GM10266 (cell line): ENCODE measurements at regions not wholly inside any gene's neighbourhood (a gene's known extent, or its start where the extent isn't known, plus 50 kb on each side); places are given as distances from the start of the nearest gene placed in this dataset.

Source experiments
- DNase-seq: peaks from one replicate; pipeline ENCODE4 v3.0.0; 2012; ENCODE audit errors: extremely low spot score
- CTCF ChIP-seq: IDR thresholded peaks from 2 replicates; pipeline ENCODE4 v1.5.1; 2012; ENCODE audit warnings: mild to moderate bottlenecking, low read depth; ENCODE audit not compliant: control insufficient read depth, insufficient read depth; ENCODE audit errors: missing control alignments

- no peak for TF ChIP-seq CTCF
- no peak for DNase-seq
These were observed 51.3 kb upstream of the PTPN3 start for GRCh38 chr9:109549386-109549785.

GRCh38 chr9:109551651-109552050 is 53.5 kb upstream of the PTPN3 start:
- TF ChIP-seq CTCF: no peak
- DNase-seq: no peak

- DNase-seq: no peak
- TF ChIP-seq CTCF: no peak
These were observed 57.1 kb upstream of the PTPN3 start for GRCh38 chr9:109555215-109555614.

GRCh38 chr9:109556061-109556460 is 58.0 kb upstream of the PTPN3 start:
- TF ChIP-seq CTCF: no peak
- no peak for DNase-seq

- no peak for DNase-seq
- no peak for TF ChIP-seq CTCF
These were observed 58.7 kb upstream of the PTPN3 start for GRCh38 chr9:109556786-109557185.

- DNase-seq: no peak
- TF ChIP-seq CTCF: no peak
These were observed 59.4 kb upstream of the PTPN3 start for GRCh38 chr9:109557481-109557880.

GRCh38 chr9:109558718-109559151 is 60.6 kb upstream of the PTPN3 start:
- no peak for TF ChIP-seq CTCF
- DNase-seq: no peak
